ENCODE measurements at regions not wholly inside any gene's neighbourhood (a gene's known extent, or its start where the extent isn't known, plus 50 kb on each side); places are given as distances from the start of the nearest gene placed in this dataset.

GRCh38 chr16:82504836-82505235 lies 121.9 kb upstream of the CDH13 start:
- H3K27me3 ChIP-seq (ENCODE audit: control insufficient read depth in 2 of 2, insufficient read depth in 2 of 2, low read length in 2 of 2) = peaks cover 0 to 2% of the 10 kb centered on the region in 2 experiments
- no peaks in the 10 kb centered on the region for H3K36me3 ChIP-seq (ENCODE audit: control insufficient read depth in 2 of 2, extremely low read depth in 1 of 2, insufficient read depth in 2 of 2, low read length in 2 of 2)
- no peaks in the 10 kb centered on the region for H3K9me1 ChIP-seq (replicated peaks; ENCODE audit: control insufficient read depth, extremely low read depth, insufficient read depth, low read length)
- no peaks in the 10 kb centered on the region for H3K9me3 ChIP-seq (replicated peaks; ENCODE audit: control insufficient read depth, insufficient read depth, low read length)
- intact Hi-C loops (cut with micrococcal nuclease) = no loop called here
- no peak overlapping the region for H3K4me2 ChIP-seq (ENCODE audit: insufficient read depth, low read length)
- FAIRE-seq (no peak), DNase-seq (ENCODE audit: low read depth, low spot score) (no peak)
- ChIA-PET POLR2A (no interaction called here), CTCF (no interaction called here)
- no peak overlapping the region for H3K4me3 ChIP-seq (replicated peaks in 1 of 3; ENCODE audit: insufficient read depth in 1 of 3, low read depth in 1 of 3, low read length in 3 of 3)
- no peaks in the 10 kb centered on the region for H3K4me1 ChIP-seq (ENCODE audit: control insufficient read depth, extremely low read depth, insufficient read depth, low read length)
- H3K9ac ChIP-seq (replicated peaks; ENCODE audit: extremely low read depth, insufficient read depth, low read length) = no peak overlapping the region
- dilution Hi-C loops (cut with MboI; ENCODE audit: extremely low pct_ligation_motif_present, low sequenced_read_pairs) = no loop called here
- no peaks in the 10 kb centered on the region for H3K79me2 ChIP-seq (ENCODE audit: control insufficient read depth, insufficient read depth, low read length)
- H2AFZ ChIP-seq (ENCODE audit: low read depth, low read length) = no peak overlapping the region
- no TSS peak for BruUV-seq (replicated peaks)
- TF ChIP-seq POLR2AphosphoS5 (IDR thresholded peaks at IDR 0.05; ENCODE audit: insufficient read depth, low read depth, low read length) (no peak), GATA2 (IDR thresholded peaks at IDR 0.05; ENCODE audit: insufficient read depth, insufficient read length, low read depth, low read length) (no peak), EZH2 (IDR thresholded peaks at IDR 0.05; ENCODE audit: borderline replicate concordance, low read depth, low read length, severe bottlenecking) (no peak), FOS (IDR thresholded peaks at IDR 0.05; ENCODE audit: borderline replicate concordance, insufficient read depth, low read length) (no peak), POLR2A (IDR thresholded peaks at IDR 0.05; ENCODE audit: low read depth, low read length) (no peak)
- TF ChIP-seq, protein P1, sequence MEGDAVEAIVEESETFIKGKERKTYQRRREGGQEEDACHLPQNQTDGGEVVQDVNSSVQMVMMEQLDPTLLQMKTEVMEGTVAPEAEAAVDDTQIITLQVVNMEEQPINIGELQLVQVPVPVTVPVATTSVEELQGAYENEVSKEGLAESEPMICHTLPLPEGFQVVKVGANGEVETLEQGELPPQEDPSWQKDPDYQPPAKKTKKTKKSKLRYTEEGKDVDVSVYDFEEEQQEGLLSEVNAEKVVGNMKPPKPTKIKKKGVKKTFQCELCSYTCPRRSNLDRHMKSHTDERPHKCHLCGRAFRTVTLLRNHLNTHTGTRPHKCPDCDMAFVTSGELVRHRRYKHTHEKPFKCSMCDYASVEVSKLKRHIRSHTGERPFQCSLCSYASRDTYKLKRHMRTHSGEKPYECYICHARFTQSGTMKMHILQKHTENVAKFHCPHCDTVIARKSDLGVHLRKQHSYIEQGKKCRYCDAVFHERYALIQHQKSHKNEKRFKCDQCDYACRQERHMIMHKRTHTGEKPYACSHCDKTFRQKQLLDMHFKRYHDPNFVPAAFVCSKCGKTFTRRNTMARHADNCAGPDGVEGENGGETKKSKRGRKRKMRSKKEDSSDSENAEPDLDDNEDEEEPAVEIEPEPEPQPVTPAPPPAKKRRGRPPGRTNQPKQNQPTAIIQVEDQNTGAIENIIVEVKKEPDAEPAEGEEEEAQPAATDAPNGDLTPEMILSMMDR (IDR thresholded peaks at IDR 0.05; ENCODE audit: extremely low read depth in 1 of 2, insufficient read depth in 1 of 2, low read depth in 1 of 2, low read length in 2 of 2) = no peak
- H4K20me1 ChIP-seq (replicated peaks; ENCODE audit: control insufficient read depth, extremely low read depth, insufficient read depth, low read length) = no peaks in the 10 kb centered on the region
- no peak overlapping the region for H3K27ac ChIP-seq (ENCODE audit: insufficient read depth, low read depth, low read length)

- BruUV-seq (replicated peaks) = no TSS peak
- ChIA-PET POLR2A (no interaction called here), CTCF (no interaction called here)
- Histone ChIP-seq H3K4me3 (replicated peaks in 1 of 3; ENCODE audit: insufficient read depth in 1 of 3, low read depth in 1 of 3, low read length in 3 of 3) (no peak overlapping the region), H4K20me1 (replicated peaks; ENCODE audit: control insufficient read depth, extremely low read depth, insufficient read depth, low read length) (no peaks in the 10 kb centered on the region), H3K27ac (ENCODE audit: insufficient read depth, low read depth, low read length) (no peak overlapping the region), H3K9me3 (replicated peaks; ENCODE audit: control insufficient read depth, insufficient read depth, low read length) (no peaks in the 10 kb centered on the region), H2AFZ (ENCODE audit: low read depth, low read length) (no peak overlapping the region), H3K79me2 (ENCODE audit: control insufficient read depth, insufficient read depth, low read length) (no peaks in the 10 kb centered on the region), H3K9me1 (replicated peaks; ENCODE audit: control insufficient read depth, extremely low read depth, insufficient read depth, low read length) (no peaks in the 10 kb centered on the region), H3K36me3 (ENCODE audit: control insufficient read depth in 2 of 2, extremely low read depth in 1 of 2, insufficient read depth in 2 of 2, low read length in 2 of 2) (no peaks in the 10 kb centered on the region), H3K4me1 (ENCODE audit: control insufficient read depth, extremely low read depth, insufficient read depth, low read length) (no peaks in the 10 kb centered on the region), H3K4me2 (ENCODE audit: insufficient read depth, low read length) (no peak overlapping the region), H3K27me3 (ENCODE audit: control insufficient read depth in 2 of 2, insufficient read depth in 2 of 2, low read length in 2 of 2) (peaks cover 0 to 2% of the 10 kb centered on the region in 2 experiments), H3K9ac (replicated peaks; ENCODE audit: extremely low read depth, insufficient read depth, low read length) (no peak overlapping the region)
- intact Hi-C loops (cut with micrococcal nuclease) = no loop called here
- TF ChIP-seq MAX (IDR thresholded peaks at IDR 0.05; ENCODE audit: insufficient read depth, insufficient read length) (no peak), EZH2 (IDR thresholded peaks at IDR 0.05; ENCODE audit: borderline replicate concordance, low read depth, low read length, severe bottlenecking) (no peak), POLR2AphosphoS5 (IDR thresholded peaks at IDR 0.05; ENCODE audit: insufficient read depth, low read depth, low read length) (no peak), GATA2 (IDR thresholded peaks at IDR 0.05; ENCODE audit: insufficient read depth, insufficient read length, low read depth, low read length) (no peak), FOS (IDR thresholded peaks at IDR 0.05; ENCODE audit: borderline replicate concordance, insufficient read depth, low read length) (no peak)
- TF ChIP-seq, protein P1 (IDR thresholded peaks at IDR 0.05; ENCODE audit: extremely low read depth in 1 of 2, insufficient read depth in 1 of 2, low read depth in 1 of 2, low read length in 2 of 2) = no peak
- FAIRE-seq = no peak
- dilution Hi-C loops (cut with MboI; ENCODE audit: extremely low pct_ligation_motif_present, low sequenced_read_pairs) = no loop called here
- DNase-seq (ENCODE audit: low read depth, low spot score) = no peak
These were observed 127.5 kb upstream of the CDH13 start for GRCh38 chr16:82499302-82499701.

Data from endothelial cell of umbilical vein (primary cell).